ENCODE measurements at regions not wholly inside any gene's neighbourhood (a gene's known extent, or its start where the extent isn't known, plus 50 kb on each side); places are given as distances from the start of the nearest gene placed in this dataset.

DNA sequence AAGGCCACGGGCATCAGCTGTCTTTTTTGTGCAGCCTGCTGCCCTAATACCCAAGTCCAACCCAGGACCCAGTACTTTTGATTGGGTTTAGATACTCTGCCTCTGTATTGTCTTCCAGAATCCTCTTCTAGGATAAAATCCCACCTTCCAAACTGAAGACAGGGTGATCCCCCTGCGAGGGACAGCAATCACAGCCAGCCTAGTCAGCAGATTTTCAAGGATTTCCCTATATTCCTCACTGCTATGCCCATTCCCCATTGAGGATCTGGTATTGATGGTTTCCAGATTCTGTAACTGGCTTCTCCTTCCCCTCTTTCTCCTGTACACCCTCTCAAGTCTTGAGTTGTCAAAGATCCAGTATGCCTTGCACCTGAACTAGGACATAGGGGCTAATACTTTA, 389.4 kb downstream of the TRIM36 start:
- Histone ChIP-seq H3K4me3 (no peak overlapping the region), H3K36me3 (no peaks in the 10 kb centered on the region), H3K4me1 (ENCODE audit: low read depth) (no peaks in the 10 kb centered on the region), H3K9me3 (ENCODE audit: low read depth) (no peaks in the 10 kb centered on the region), H3K27me3 (no peaks in the 10 kb centered on the region), H3K27ac (no peak overlapping the region)
- TF ChIP-seq, protein P1, sequence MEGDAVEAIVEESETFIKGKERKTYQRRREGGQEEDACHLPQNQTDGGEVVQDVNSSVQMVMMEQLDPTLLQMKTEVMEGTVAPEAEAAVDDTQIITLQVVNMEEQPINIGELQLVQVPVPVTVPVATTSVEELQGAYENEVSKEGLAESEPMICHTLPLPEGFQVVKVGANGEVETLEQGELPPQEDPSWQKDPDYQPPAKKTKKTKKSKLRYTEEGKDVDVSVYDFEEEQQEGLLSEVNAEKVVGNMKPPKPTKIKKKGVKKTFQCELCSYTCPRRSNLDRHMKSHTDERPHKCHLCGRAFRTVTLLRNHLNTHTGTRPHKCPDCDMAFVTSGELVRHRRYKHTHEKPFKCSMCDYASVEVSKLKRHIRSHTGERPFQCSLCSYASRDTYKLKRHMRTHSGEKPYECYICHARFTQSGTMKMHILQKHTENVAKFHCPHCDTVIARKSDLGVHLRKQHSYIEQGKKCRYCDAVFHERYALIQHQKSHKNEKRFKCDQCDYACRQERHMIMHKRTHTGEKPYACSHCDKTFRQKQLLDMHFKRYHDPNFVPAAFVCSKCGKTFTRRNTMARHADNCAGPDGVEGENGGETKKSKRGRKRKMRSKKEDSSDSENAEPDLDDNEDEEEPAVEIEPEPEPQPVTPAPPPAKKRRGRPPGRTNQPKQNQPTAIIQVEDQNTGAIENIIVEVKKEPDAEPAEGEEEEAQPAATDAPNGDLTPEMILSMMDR (IDR thresholded peaks at IDR 0.05; ENCODE audit: low read depth, low read length), result no peak
- DNase-seq (ENCODE audit: low read depth in 1 of 2, low spot score in 1 of 2), result no peak

DNA sequence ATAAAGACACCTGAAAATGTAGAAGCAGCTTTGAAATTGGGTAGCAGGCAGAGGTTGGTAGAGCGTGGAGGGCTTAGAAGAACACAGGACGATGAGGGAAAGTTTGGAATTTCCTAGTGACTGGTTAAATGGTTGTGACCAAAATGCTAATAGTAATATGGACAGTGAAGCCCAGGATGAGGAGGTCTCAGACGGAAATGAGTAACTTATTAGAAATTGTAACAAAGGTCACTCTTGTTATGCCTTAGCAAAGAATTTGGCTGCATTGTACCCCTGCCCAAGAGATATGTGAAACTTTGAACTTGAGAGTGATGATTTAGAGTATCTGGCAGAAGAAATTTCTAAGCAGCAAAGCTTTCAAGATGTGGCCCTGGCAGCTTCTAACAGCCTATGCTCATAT, 382.5 kb downstream of the KCNN2 start:
- DNase-seq (ENCODE audit: low read depth in 1 of 2, low spot score in 1 of 2), result no peak
- no peaks in the 10 kb centered on the region for H3K27me3 ChIP-seq
- TF ChIP-seq, protein P1 (IDR thresholded peaks at IDR 0.05; ENCODE audit: low read depth, low read length), result no peak

DNA sequence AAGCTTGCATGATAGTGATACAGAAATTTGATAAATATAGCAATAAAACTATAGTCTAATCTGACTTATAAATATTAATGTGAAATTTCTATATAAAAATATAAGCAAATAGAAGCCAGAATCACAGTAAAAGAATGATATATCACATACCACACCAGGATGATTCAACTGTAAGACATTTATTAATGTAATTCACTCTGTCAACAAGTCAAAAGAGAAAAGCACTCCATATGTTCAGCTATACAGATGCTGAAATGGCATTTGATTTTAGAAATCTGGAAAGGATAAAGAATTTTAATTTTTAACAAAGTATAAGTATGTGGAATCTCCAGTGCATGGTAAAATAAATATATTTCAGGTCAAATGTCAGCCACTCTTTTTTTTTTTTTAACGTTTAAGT, 372.4 kb downstream of the KCNN2 start:
- Histone ChIP-seq H3K36me3 (no peaks in the 10 kb centered on the region), H3K4me3 (no peak overlapping the region), H3K9me3 (ENCODE audit: low read depth) (no peaks in the 10 kb centered on the region), H3K27ac (no peak overlapping the region), H3K27me3 (no peaks in the 10 kb centered on the region), H3K4me1 (ENCODE audit: low read depth) (no peaks in the 10 kb centered on the region)
- no peak for DNase-seq (ENCODE audit: low read depth in 1 of 2, low spot score in 1 of 2)
- TF ChIP-seq, protein P1 (IDR thresholded peaks at IDR 0.05; ENCODE audit: low read depth, low read length), result no peak

More for the DNA sequence above, 382.5 kb downstream of the KCNN2 start:
- Histone ChIP-seq H3K4me3 (no peak overlapping the region), H3K9me3 (ENCODE audit: low read depth) (no peaks in the 10 kb centered on the region), H3K36me3 (no peaks in the 10 kb centered on the region), H3K27ac (no peak overlapping the region), H3K4me1 (ENCODE audit: low read depth) (no peaks in the 10 kb centered on the region)

- DNase-seq (ENCODE audit: low read depth in 1 of 2, low spot score in 1 of 2), result no peak
- no peaks in the 10 kb centered on the region for H3K27me3 ChIP-seq
- H3K27ac ChIP-seq, result no peak overlapping the region
- no peaks in the 10 kb centered on the region for H3K4me1 ChIP-seq (ENCODE audit: low read depth)
- TF ChIP-seq, protein P1 (IDR thresholded peaks at IDR 0.05; ENCODE audit: low read depth, low read length), result no peak
- H3K4me3 ChIP-seq, result no peak overlapping the region
- no peaks in the 10 kb centered on the region for H3K36me3 ChIP-seq
- no peaks in the 10 kb centered on the region for H3K9me3 ChIP-seq (ENCODE audit: low read depth)
Measured at GRCh38 chr5:114729986-114730385, 368.1 kb downstream of the KCNN2 start.

DNA sequence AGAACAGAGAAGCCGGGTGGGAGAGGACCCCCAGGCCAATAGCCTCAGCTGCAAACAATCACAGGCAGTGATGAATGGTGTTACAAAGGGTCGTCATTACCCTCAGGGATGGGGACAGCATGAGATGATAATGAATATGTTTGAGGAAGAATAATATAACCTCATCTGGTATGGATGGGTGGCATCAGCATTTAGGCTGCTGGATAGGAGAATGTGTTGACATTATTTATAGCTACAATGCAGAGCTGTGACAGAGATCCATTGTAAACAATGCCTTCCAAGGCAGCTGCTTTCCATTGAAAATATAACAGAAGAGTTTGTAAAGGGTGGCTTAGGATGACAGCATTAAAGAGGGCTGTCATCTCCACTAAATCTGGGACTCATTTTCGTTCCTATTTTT, 365.5 kb downstream of the KCNN2 start:
- no peak overlapping the region for H3K27ac ChIP-seq
- no peak for DNase-seq (ENCODE audit: low read depth in 1 of 2, low spot score in 1 of 2)
- no peaks in the 10 kb centered on the region for H3K27me3 ChIP-seq
- H3K4me1 ChIP-seq (ENCODE audit: low read depth), result no peaks in the 10 kb centered on the region
- H3K4me3 ChIP-seq, result no peak overlapping the region
- TF ChIP-seq, protein P1 (IDR thresholded peaks at IDR 0.05; ENCODE audit: low read depth, low read length), result no peak
- H3K9me3 ChIP-seq (ENCODE audit: low read depth), result no peaks in the 10 kb centered on the region
- no peaks in the 10 kb centered on the region for H3K36me3 ChIP-seq

GRCh38 chr5:114726131-114726530, 364.3 kb downstream of the KCNN2 start:
- H3K36me3 ChIP-seq, result no peaks in the 10 kb centered on the region
- no peaks in the 10 kb centered on the region for H3K4me1 ChIP-seq (ENCODE audit: low read depth)
- H3K27me3 ChIP-seq, result no peaks in the 10 kb centered on the region
- no peaks in the 10 kb centered on the region for H3K9me3 ChIP-seq (ENCODE audit: low read depth)
- TF ChIP-seq, protein P1 (IDR thresholded peaks at IDR 0.05; ENCODE audit: low read depth, low read length), result no peak
- H3K27ac ChIP-seq, result no peak overlapping the region
- no peak for DNase-seq (ENCODE audit: low read depth in 1 of 2, low spot score in 1 of 2)
- no peak overlapping the region for H3K4me3 ChIP-seq

Measured in cardiac muscle cell (in vitro differentiated cells and primary cell).